AG09309 (cell line): ENCODE measurements at regions not wholly inside any gene's neighbourhood (a gene's known extent, or its start where the extent isn't known, plus 50 kb on each side); places are given as distances from the start of the nearest gene placed in this dataset.
"Not testable (repeated sequence)": the region's sequence is repeated elsewhere in the genome, so short reads cannot be mapped to it uniquely, and the experiment has no call there.

Experiments used
- DNase-seq: peaks from one replicate; pipeline ENCODE4 v3.0.0-alpha.2; 2010; ENCODE audit warnings: low read depth
- H3K4me3 ChIP-seq: 2 replicates; pipeline ENCODE4 v1.5.1; 2011; ENCODE audit warnings: mild to moderate bottlenecking, low read depth, low read length, moderate library complexity; ENCODE audit not compliant: control insufficient read depth
- CTCF ChIP-seq: IDR thresholded peaks from 2 replicates; pipeline ENCODE4 v1.5.1; 2011; ENCODE audit warnings: mild to moderate bottlenecking, low read depth, low read length, inconsistent platforms; ENCODE audit not compliant: insufficient read depth, control insufficient read depth; ENCODE audit errors: missing control alignments

GRCh38 chr6:76835695-76836094 is 627.6 kb downstream of the HTR1B start:
- no peak overlapping the region for H3K4me3 ChIP-seq
- DNase-seq, result no peak
- TF ChIP-seq CTCF, result no peak

- no peak overlapping the region for H3K4me3 ChIP-seq
- DNase-seq, result no peak
- TF ChIP-seq CTCF, result no peak
Observed at GRCh38 chr6:76835293-76835692, 628.0 kb downstream of the HTR1B start.

GRCh38 chr6:76834399-76834798 is 628.9 kb downstream of the HTR1B start:
- TF ChIP-seq CTCF, result no peak
- no peak for DNase-seq
- H3K4me3 ChIP-seq, result no peak overlapping the region

- no peak overlapping the region for H3K4me3 ChIP-seq
- DNase-seq, result no peak
- no peak for TF ChIP-seq CTCF
Observed at GRCh38 chr6:76831299-76831698, 632.0 kb downstream of the HTR1B start.

GRCh38 chr6:76823578-76823977 is 639.7 kb downstream of the HTR1B start:
- not testable (repeated sequence) for H3K4me3 ChIP-seq

GRCh38 chr6:76818451-76818850 is 644.8 kb downstream of the HTR1B start:
- H3K4me3 ChIP-seq, result no peak overlapping the region
- no peak for TF ChIP-seq CTCF
- no peak for DNase-seq

More at GRCh38 chr6:76823578-76823977, 639.7 kb downstream of the HTR1B start:
- not testable (repeated sequence) for DNase-seq

- no peak for TF ChIP-seq CTCF
- H3K4me3 ChIP-seq, result no peak overlapping the region
- no peak for DNase-seq
Observed at GRCh38 chr6:76817429-76817828, 645.9 kb downstream of the HTR1B start.
